GM18502 (cell line): ENCODE measurements at regions not wholly inside any gene's neighbourhood (a gene's known extent, or its start where the extent isn't known, plus 50 kb on each side); places are given as distances from the start of the nearest gene placed in this dataset.

Experiments used
- ATAC-seq: cut with Tn5 transposase; IDR thresholded peaks from one replicate; pipeline ENCODE4 v1.9.1; 2021; ENCODE audit warnings: mild to moderate bottlenecking; ENCODE audit not compliant: unreplicated experiment, poor library complexity

- ATAC-seq, result no peak
Observed at GRCh38 chr18:75480487-75480886, 53.0 kb upstream of the SMIM21 start.

DNA sequence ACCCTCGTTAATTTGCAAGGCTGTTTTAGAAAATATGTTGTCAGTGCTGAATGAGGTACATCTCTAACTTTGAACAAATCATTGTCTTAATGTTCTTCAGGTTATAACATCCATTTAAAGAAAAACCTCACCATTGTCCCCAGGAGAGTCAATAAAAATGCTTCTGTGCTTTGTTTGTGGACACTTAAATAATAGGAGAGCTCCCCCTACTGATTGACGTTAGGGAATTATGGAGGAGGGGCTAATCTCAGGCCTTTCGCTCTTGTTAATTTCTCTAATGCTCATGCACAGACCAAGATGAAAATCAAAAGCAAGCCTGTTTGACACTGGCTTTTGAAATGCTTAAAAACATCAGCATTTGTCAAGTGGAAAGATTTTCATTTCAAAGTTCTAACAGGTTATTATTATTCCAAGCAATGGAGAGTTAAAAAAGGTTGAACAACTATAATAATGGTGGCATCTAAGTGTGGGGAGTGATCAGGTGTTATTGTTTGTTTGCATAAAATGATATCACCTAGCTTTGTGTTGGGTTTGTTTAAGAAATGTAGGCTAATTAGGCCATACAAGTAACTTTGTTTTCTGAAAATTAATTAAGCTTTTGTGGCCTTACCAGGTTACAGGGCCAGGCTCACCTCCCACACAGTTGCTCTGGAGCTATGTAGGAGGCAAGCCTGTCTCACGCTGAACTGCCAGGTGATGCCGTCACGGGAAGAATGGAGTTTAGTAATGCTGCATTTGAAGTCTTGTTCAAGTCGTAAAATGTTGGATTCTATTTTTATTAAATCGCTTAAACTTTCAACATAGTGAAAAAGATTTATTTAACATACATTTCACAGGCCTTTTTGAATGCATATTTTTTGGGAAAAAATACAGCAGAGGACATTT is 51.7 kb upstream of the SMIM21 start:
- peak; percentile 92 for ATAC-seq

GRCh38 chr18:75477900-75478299 is 50.4 kb upstream of the SMIM21 start:
- no peak for ATAC-seq
